ENCODE measurements at regions not wholly inside any gene's neighbourhood (a gene's known extent, or its start where the extent isn't known, plus 50 kb on each side); places are given as distances from the start of the nearest gene placed in this dataset.

DNA sequence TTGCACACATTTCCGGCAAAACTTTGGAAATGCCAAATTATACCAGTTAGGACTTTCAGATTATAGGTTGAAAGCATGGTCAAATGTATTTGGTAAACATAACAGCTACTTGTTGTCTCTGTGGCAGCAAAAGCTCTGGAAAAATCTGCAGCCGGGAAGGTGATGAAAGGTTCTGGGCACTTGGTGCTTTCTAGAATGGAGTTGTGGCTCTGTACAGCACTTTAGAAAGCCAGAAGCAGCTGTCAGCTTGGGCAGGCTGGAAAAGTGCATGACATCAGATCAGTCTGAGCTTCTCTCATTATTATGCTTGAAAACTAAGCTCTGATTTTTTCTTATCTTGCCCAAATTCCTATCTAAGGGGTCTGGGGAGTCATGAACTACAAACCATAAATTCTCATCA is 118.6 kb upstream of the MAST4 start:
- Mint-ChIP-seq H3K4me1 (no peaks in the 10 kb centered on the region), H3K9me3 (peaks cover 34% of the 10 kb centered on the region)

DNA sequence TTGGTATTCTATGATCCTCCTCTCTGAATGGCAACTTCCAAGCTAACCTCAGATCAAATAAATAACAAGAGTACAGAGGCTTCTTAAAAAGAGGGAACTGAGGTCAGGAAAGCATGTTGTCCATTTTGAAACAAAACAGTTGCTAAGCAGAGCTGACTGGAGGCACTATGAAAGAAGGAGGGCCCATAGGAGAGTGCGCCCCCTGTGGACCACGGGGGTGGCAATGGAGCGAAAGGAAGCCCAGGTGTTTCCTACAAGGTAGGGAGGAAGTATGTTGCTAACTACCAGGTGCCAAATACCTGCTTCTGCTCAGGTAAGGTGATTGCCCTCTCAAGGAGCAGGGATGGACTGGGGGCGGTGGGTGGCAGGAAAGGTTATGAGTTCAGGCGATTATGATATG is 101.8 kb upstream of the MAST4 start:
- H3K4me1 Mint-ChIP-seq: no peaks in the 10 kb centered on the region
- no peak overlapping the region for H3K4me3 Mint-ChIP-seq
- TF ChIP-seq, protein P1, sequence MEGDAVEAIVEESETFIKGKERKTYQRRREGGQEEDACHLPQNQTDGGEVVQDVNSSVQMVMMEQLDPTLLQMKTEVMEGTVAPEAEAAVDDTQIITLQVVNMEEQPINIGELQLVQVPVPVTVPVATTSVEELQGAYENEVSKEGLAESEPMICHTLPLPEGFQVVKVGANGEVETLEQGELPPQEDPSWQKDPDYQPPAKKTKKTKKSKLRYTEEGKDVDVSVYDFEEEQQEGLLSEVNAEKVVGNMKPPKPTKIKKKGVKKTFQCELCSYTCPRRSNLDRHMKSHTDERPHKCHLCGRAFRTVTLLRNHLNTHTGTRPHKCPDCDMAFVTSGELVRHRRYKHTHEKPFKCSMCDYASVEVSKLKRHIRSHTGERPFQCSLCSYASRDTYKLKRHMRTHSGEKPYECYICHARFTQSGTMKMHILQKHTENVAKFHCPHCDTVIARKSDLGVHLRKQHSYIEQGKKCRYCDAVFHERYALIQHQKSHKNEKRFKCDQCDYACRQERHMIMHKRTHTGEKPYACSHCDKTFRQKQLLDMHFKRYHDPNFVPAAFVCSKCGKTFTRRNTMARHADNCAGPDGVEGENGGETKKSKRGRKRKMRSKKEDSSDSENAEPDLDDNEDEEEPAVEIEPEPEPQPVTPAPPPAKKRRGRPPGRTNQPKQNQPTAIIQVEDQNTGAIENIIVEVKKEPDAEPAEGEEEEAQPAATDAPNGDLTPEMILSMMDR (IDR thresholded peaks at IDR 0.05): no peak
- no peak overlapping the region for H3K27ac Mint-ChIP-seq
- H3K27me3 Mint-ChIP-seq (ENCODE audit: low read depth, poor library complexity): peaks cover 17% of the 10 kb centered on the region
- H3K9me3 Mint-ChIP-seq: peaks cover 27% of the 10 kb centered on the region
- peak; percentile 16 for DNase-seq
- H3K36me3 Mint-ChIP-seq (ENCODE audit: low read depth): peaks cover 5% of the 10 kb centered on the region

More for the DNA sequence above, 118.6 kb upstream of the MAST4 start:
- Mint-ChIP-seq H3K27ac (no peak overlapping the region), H3K4me3 (no peak overlapping the region), H3K27me3 (ENCODE audit: low read depth, poor library complexity) (no peaks in the 10 kb centered on the region), H3K36me3 (ENCODE audit: low read depth) (no peaks in the 10 kb centered on the region)
- TF ChIP-seq, protein P1 (IDR thresholded peaks at IDR 0.05): no peak
- DNase-seq: no peak

- H3K4me1 Mint-ChIP-seq: no peaks in the 10 kb centered on the region
- H3K9me3 Mint-ChIP-seq: peaks cover 13% of the 10 kb centered on the region
- H3K36me3 Mint-ChIP-seq (ENCODE audit: low read depth): no peaks in the 10 kb centered on the region
- no peak for DNase-seq
- TF ChIP-seq, protein P1 (IDR thresholded peaks at IDR 0.05): no peak
- H3K27me3 Mint-ChIP-seq (ENCODE audit: low read depth, poor library complexity): peaks cover 7% of the 10 kb centered on the region
- H3K4me3 Mint-ChIP-seq: no peak overlapping the region
- H3K27ac Mint-ChIP-seq: no peak overlapping the region
These were observed 97.4 kb upstream of the MAST4 start for GRCh38 chr5:66498791-66499207.

- TF ChIP-seq, protein P1 (IDR thresholded peaks at IDR 0.05): no peak
- H3K36me3 Mint-ChIP-seq (ENCODE audit: low read depth): no peaks in the 10 kb centered on the region
- H3K27me3 Mint-ChIP-seq (ENCODE audit: low read depth, poor library complexity): no peaks in the 10 kb centered on the region
- DNase-seq: no peak
- H3K4me1 Mint-ChIP-seq: no peaks in the 10 kb centered on the region
- no peak overlapping the region for H3K4me3 Mint-ChIP-seq
- peaks cover 15% of the 10 kb centered on the region for H3K9me3 Mint-ChIP-seq
- H3K27ac Mint-ChIP-seq: no peak overlapping the region
These were observed 92.9 kb upstream of the MAST4 start for GRCh38 chr5:66503203-66503789.

GRCh38 chr5:66507106-66507505 is 89.1 kb upstream of the MAST4 start:
- Mint-ChIP-seq H3K27me3 (ENCODE audit: low read depth, poor library complexity) (peaks cover 5% of the 10 kb centered on the region), H3K27ac (no peak overlapping the region), H3K9me3 (peaks cover 13% of the 10 kb centered on the region), H3K36me3 (ENCODE audit: low read depth) (no peaks in the 10 kb centered on the region), H3K4me1 (no peaks in the 10 kb centered on the region), H3K4me3 (no peak overlapping the region)
- TF ChIP-seq, protein P1 (IDR thresholded peaks at IDR 0.05): no peak
- DNase-seq: no peak

- Mint-ChIP-seq H3K4me3 (no peak overlapping the region), H3K36me3 (ENCODE audit: low read depth) (no peaks in the 10 kb centered on the region), H3K27ac (no peak overlapping the region), H3K9me3 (no peaks in the 10 kb centered on the region), H3K4me1 (peaks cover 6% of the 10 kb centered on the region), H3K27me3 (ENCODE audit: low read depth, poor library complexity) (peaks cover 5% of the 10 kb centered on the region)
- TF ChIP-seq, protein P1 (IDR thresholded peaks at IDR 0.05): no peak
- no peak for DNase-seq
These were observed 84.7 kb upstream of the MAST4 start for GRCh38 chr5:66511491-66511890.
